GM21367 (cell line): ENCODE measurements at regions not wholly inside any gene's neighbourhood (a gene's known extent, or its start where the extent isn't known, plus 50 kb on each side); places are given as distances from the start of the nearest gene placed in this dataset.

ENCODE experiments used
- ATAC-seq: cut with Tn5 transposase; IDR thresholded peaks from one replicate; pipeline ENCODE4 v1.9.1; 2021; ENCODE audit not compliant: unreplicated experiment

DNA sequence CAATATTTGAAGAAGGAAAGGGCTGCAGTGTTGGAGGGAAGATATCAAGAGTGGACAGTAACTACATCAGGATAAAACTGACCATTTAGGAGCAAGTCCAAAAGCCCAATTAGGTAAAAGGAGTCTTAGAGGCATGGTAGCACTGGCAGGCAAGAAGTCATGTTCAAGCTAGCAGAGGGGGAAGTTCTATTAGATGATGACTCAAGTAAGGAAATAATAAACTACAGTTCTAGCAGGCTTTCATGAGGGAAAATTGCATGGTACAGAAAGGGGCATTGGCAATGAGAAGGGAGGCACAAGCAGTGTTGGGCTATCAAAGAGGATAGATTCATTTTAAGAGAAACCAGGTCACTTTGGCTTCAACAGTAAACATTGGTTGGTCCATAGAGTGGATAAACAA, 156.1 kb upstream of the PTPRK start:
- ATAC-seq, result no peak

DNA sequence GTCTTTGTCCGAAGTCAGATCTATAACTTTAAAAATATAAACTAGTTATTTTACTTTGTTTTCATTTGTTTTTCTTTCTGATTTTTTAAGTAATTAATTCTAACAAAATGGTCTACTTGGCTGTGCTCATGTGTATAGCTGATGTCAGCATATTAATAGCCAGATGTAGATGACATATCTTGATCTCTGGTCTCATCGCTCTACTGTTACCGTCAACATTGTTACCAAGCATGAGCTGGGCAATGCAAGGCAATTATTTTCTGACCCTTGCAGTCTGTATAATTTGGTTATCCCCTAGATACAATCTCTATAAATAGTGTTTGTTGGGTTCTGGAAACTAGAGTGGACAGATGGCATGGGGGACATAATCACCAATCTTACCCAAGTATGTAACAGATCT, 151.6 kb upstream of the PTPRK start:
- no peak for ATAC-seq

DNA sequence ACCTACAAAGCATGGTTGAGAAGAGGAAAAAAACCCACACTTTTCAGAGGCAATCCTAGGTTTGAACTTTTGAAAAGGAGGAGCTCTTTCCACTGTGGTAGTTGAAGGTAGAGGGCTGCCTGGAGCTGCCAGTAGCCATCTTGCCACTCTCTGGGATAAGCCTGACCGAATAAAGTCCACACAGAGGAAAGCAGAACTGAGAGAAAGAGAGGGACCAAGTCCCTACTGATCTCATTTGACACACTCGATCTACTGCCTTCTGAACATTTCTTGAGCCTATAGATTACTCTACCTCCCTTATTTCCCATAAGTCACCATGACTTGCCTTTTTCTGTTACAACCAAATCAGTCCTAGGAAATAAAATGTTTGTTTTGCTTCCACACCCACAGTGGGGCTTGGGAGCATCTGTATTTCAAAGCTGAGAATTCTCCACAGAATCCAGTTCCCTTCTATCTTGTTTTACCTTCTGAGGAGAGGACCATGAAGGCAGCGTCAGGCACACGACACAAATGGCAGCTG, 147.0 kb upstream of the PTPRK start:
- no peak for ATAC-seq

DNA sequence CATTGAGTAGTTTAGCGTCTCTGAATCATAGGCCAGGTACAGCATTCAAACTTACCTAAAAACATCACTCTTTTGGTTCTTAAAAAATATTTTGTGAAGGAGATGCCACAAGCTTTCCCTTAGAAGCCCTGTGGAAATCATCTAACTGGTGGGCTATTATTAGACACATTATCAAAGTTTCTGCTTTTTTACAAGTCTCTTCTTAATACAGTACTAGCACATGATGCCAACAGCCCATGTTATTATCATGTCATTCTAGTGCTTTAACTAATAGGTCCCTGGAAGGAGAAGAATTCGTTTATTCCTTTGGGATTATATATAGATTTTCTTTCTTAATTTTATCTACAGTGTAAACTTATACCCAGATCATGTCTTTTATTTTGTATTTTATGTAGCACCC, 146.0 kb upstream of the PTPRK start:
- ATAC-seq, result no peak

DNA sequence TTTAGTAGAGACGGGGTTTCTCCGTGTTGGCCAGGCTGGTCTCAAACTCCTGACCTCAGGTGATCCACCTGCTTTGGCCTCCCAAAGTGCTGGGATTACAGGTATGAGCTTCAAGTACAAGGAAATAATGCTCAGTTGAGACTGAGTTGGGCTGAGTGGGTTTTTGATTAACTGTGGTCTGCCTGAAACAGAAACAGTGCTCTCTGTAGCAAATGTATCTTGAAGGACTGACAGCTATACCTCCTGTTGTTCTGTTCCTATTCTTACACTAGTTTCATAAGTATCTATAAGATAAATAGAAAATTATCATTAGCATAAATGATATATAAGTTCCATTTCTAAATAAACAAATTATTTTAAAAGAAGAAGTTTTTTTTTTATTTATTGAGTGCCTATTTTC, 142.8 kb upstream of the PTPRK start:
- peak; percentile 53 for ATAC-seq

DNA sequence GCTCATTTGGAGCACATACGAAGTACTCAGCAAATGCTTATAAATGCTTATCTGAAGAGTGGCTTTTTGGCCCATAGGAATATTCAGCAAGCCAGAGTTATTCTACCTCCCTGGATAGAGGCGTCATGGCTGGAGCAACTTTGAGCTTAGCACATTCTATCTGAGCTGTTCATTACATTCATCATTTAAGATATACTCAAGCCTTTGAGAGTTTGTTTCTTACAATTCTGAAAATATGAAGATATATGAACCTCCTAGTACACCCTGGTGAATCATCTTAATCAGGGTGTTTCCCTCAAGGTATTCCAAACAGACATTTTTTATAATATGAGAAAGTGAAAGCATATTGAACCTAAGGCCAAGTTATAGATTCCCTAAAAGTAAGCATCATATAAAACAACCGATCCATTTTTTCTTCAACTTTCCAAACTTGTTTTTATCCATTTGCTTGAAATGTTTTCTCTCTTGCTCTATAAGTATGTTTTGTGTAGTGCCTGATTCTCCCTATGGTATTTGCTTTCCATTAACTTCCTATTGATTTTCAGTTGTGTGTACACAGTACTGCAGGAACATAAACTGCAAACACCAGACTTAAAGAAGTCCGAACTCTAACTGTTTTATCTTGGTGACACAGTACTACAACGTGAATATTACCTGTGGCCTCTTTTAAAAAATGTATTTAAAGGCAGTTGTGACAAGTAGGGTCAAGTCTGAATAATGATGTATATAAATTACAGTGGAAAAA, 139.7 kb upstream of the PTPRK start:
- ATAC-seq, result no peak

DNA sequence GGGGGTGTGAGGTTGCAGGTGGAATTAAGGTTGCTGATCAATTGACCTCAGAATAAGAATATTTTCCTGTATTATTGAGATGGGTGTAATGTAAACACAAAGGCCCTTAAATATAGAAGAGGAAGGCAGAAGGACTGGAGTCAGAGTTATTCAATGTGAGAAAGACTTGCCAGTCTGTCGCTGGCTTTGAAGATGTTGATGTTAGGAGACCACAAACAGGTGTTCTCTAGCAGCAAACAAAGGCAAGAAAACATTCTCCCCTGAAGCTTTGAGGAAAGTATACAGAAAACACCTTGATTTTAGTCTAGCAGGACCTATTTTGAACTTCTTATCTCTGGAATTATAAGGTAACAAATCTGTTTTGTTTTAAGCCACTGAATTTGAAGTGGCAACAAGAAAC, 138.9 kb upstream of the PTPRK start:
- ATAC-seq, result no peak

DNA sequence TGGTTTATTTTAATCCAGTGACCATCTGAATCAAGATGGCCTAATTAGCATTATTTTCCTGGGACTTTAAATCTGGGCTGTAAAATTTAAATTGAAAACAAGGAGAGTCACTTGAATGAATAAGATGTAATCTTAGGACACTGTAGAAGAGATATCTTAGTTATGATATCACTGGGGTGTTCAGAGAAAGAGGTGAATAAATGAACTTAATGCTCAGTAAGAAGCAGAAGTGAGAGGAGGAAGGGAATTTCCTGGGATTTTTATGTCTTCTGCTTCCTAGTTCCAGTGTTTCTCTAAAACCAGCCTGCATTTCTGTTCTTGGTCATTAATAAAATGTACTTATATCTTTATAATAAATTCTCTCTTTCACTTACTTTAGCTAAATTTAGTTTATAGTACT, 136.8 kb upstream of the PTPRK start:
- ATAC-seq, result no peak

DNA sequence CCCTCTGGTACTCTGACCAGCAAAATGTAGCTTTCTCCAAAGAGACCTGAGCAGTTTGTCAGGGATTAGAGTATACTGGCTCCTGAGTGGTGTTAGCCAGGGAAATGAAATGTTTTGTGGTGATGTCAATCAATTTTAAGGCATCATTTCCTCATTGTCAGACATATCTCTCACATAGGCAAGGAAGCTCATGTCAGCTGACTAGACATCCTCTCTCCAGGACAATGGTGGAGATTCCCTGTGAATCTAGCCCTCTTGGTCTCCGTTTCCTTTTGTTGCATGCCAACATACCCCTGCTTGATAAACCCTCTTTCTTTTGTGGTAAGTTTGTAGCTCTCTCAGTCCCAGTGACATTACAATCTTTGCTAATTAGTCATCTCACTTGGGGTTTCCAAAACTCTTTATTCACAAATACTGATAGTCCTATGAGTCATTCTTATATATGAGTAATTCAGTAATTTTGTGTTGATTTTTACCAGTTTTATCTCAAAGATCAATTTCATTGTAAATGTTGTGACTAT, 135.6 kb upstream of the PTPRK start:
- no peak for ATAC-seq

DNA sequence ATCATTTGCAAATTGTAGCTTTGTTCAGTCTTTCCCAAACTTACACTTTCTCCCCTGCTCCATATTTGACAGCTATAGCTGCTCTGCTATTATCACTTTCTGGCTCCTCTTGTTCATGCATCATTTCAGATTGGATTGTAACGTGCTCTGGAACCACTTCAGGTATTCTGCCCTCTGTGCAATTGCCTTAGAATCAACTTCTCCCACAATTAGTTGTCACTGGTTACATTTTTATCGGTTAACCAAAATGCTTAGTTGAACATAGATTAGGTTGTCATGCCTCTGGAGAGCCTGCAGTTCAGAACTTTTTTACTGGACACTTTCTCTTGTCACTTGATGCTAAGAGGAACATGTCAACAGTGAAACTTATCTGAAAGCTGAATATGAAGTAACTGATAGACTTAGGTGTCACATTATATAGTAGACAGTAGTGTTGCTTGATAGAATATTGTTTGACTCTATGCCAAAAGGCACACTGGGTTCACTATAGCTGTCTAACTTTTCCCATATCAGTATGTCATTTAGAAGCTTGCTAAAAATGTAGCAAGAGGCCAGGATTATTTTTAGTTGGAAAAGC, 127.7 kb upstream of the PTPRK start:
- ATAC-seq, result no peak

DNA sequence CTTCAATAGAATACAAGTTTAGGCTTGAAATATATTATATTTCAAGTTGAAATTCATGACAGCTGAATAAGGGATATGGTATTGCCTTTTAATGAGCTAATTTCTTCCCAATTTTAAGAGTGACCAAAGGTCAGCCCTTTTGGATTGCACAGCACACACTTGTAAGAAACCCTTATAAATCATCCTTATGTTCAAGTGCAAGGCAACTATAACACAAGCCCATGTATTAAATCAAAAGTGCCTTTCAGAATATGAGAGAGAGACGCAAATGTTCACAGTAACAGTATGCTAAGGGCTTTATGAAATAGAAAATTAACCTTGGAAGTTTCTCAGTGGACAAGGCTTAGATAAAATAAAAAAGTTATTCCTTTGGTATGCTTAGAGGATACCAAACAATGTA, 121.7 kb upstream of the PTPRK start:
- ATAC-seq, result no peak

DNA sequence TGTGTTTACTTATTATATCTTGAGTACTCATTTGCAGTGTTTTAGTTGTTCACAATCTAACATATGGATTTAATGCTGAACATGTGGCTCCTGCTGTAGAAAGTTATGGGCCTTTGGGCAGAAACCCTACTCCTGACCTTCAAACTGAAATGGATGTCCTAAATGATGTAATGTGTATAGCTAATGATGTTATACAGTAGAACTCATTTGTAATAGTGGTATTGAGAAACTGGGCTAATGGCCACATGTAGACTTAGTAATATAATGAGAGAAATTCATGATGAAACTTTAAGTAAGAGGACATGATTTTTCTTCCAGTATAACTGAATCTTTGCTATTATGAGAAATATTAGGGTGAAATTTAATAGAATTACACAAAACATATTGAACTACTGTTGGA, 121.3 kb upstream of the PTPRK start:
- no peak for ATAC-seq

DNA sequence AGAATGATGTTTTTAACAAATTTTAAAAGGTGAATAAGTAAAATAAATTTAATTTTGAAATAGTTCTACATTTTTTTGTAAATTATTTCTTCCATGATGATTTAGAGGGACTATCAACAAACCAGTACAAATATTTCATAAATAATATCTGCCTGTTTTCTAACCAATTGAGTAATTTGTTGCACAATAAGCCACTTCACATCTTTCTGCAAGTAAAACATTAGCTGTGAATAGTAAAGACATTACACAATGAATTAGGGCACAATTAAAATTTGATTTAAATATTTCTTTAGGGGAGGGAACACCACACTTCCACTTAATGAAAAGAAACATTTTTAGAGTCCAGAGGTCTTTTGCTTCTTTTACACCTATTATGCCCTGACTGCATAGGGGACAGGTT, 118.4 kb upstream of the PTPRK start:
- ATAC-seq, result no peak

DNA sequence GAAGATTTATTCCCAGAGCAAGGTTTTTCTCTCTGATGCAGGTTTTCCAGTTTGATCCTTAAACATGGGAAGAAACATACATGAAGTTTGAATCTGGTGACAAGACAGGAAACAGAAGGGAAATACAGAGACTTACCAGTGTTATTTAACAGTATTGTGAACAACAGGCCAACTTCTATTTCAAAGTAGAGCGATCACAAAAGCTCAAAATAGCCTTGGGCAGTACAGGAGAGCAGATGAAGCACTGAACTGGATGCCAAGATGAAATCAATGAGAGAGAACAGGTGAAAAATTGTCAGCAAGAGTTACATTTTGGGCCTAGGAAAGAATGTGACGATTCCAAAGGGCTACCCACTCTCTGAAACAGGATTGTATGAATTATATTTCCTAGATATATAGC, 114.8 kb upstream of the PTPRK start:
- no peak for ATAC-seq

DNA sequence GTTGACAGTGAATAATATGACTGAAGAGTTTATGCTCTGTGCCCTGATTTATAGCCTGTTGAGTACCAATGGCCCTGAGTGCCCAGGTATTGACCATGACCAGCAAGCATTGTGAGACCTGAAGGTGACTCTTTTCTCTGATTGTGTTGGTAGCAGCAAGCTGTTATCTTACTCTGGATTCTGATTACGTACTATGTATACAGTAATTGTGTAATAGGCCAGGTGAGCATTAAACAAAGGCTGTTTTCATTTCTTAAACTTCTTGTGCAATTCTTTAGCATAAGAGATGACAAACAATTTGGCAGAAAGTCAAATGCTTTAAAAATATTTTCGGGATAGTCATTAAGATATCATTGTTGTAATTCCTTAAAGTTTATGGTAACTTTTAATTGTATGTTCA, 111.7 kb upstream of the PTPRK start:
- ATAC-seq, result no peak

DNA sequence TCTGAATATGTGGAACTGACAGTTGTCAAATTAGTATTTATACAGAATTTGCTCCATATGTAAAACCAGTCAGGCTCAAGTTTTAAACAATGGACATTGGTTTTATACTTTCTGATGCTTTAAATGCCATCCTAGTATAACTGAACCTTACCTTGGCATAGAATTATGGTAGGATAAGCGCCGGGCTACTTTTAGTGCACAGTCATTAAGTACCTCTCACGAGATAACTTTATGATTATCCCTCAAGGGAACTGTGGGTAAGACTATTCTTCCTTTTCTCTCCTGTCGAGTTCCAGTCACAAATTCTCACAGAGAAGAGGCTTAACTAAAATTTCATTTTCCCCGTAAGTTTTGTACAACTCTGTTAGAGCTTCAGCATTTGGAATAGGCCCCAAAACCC, 110.6 kb upstream of the PTPRK start:
- no peak for ATAC-seq

DNA sequence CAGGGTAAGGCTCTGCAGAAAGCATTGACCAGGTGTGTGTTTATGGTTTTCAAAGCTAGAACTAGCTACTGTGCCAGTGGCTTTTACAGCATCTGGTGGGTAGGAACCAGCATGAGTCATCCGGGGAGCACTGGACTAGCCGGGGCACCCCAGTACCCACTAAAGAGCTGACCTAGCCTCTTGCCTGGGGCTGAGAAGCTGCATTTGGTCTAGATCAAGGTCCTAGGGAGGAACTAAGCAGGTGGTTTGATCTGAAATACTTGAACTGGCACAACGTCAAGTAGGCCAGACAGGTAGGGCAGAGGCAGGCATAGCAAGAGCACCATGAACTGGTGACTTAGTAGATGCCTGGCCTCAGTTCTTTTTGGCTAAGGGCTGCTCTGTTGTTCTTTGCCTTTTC, 109.8 kb upstream of the PTPRK start:
- no peak for ATAC-seq

DNA sequence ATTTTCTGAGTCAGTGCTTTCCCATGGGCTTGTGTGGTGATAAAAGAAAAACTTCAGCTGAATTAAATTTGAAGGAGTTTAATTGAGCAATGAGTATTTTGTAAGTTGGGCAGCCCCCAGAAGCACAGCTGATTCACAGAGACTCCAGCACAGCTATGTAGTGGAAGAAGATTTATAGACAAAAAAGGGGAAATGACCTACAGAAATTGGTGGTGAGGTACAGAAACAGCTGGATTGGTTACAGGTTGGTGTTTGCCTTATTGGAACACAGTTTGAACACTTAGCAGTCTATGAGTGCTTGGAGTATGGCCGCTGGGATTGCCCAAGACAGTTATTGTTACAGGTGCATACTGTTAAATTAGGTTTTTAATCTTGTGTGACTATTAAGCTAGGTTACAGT, 96.9 kb upstream of the PTPRK start:
- no peak for ATAC-seq

DNA sequence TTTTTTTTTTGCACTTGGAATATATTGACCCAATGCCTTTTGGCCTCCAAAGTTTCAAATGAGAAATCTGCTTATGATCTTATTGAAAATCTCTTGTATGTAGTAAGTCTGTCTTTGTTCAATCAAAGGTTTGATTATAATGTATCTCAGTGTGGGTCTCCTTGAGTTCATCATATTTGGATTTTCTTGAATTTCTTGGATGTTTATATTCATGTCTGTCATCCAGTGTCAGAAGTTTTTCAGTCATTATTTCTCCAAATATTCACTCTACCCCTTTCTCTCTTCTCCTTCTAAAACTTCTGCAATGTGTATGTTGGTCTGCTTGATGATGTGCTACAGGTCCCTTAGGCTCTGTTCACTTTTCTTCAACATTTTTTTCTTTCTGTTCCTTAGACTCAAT, 95.9 kb upstream of the PTPRK start:
- ATAC-seq, result no peak

DNA sequence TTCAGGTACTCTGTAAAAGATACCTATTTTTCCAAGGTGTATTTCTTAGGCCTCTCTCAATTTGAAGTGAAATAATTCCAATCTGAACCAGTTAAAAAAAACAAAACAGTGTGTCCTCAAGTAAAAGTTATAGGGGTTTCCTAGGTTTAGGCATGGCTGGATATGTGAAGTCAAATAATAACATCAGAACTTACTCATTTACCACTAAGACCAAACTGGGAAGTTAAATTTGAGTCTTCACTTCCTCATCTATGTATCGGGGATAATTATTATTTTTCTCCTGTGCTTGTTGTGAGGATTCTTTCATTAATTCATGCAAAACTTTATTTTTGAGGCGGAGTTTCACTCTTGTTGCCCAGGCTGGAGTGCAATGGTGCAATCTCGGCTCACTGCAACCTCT, 86.2 kb upstream of the PTPRK start:
- ATAC-seq, result no peak

DNA sequence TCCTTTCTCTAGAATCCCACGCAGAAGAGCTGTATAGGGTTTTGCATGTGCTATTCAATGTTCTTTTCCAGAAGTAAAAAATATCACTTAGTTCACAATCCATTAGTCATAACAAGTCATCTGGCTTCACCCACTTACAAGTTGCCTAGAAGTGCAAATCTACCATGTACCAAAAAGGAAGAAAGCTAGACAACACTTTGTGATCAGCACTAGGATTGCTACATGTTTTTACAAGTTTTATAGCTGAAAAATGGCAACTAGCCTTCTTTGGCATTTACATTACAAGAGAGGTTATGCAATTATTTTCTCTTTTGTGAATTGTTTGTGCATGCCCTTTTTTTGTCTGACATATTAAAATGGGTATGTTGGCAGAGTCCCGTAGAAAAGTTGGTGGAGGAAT, 85.6 kb upstream of the PTPRK start:
- ATAC-seq, result no peak

DNA sequence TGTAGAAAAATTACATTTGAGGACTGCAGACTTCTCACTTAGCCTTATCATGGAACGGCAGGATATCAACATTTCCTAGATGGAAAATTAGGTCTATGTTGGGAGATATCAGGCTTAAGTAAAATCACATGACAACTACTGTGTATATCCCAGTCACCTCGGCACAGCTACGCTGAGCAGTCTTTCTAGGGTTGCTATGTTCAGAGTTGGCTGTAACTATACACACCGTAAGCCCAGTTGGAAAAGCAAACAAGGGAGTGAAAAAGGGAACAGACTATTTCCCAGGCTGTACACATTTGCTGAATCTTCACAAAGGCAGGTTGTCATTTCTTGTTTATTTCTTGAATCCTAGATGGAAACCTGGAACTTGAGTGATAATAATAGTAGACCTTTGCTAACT, 80.7 kb upstream of the PTPRK start:
- no peak for ATAC-seq
